ENCODE measurements at regions not wholly inside any gene's neighbourhood (a gene's known extent, or its start where the extent isn't known, plus 50 kb on each side); places are given as distances from the start of the nearest gene placed in this dataset.

GRCh38 chr5:24183981-24184380 lies 460.8 kb downstream of the CDH10 start:
- TF ChIP-seq POLR2AphosphoS5 (IDR thresholded peaks at IDR 0.05; ENCODE audit: borderline replicate concordance, low read depth, low read length) (no peak), EZH2 (IDR thresholded peaks at IDR 0.05) (no peak), FOXP2 (optimal IDR thresholded peaks at IDR 0.05; ENCODE audit: control extremely low read depth, extremely low read length, insufficient read depth) (no peak)

Data from SK-N-MC (cell line).